K562 (cell line): ENCODE measurements at regions not wholly inside any gene's neighbourhood (a gene's known extent, or its start where the extent isn't known, plus 50 kb on each side); places are given as distances from the start of the nearest gene placed in this dataset.

ENCODE experiments used
- ATAC-seq: fragments of 200-7000 bp; cut with Tn5 transposase; 3 replicates; pipeline ENCODE4 v1.9.1; 2020; ENCODE audit warnings: moderate library complexity
- BruUV-seq: library from RNA; stranded (reverse); fragments of 400-500 nt; replicated peaks from 2 replicates; lab custom pipeline; 2021; lab: Mats Ljungman, UMichigan
- CTCF ChIA-PET: fragments of 300-600 bp; formaldehyde crosslinking; extraction: SDS; loops from one replicate; lab custom pipeline; 2021; ENCODE audit warnings: low intra/inter-chr PET ratio; lab: Yijun Ruan, JAX
- POLR2A ChIA-PET: fragments of 300-600, 350-650 bp; sonication (Branson Sonifier 250); formaldehyde crosslinking; extraction: SDS; loops from one replicate; lab custom pipeline; 2021; ENCODE audit warnings: antibody characterized with exemption, inconsistent platforms; lab: Yijun Ruan, JAX
- DNase-seq, 4 experiments: peaks; one replicate each; pipeline versions ENCODE4 v3.0.0 to v3.0.0-alpha.2; 2011 to 2018; ENCODE audit warnings: low spot score in 3 of 4, mixed read lengths in 3 of 4; ENCODE audit errors: extremely low read depth in 1 of 4
- FAIRE-seq: peaks from 2 replicates; lab custom pipeline; 2011; peaks lifted over from hg19 to GRCh38; lab: Jason Lieb, UNC
- H2AFZ ChIP-seq: 2 replicates; pipeline ENCODE4 v1.6.0; 2011; ENCODE audit warnings: low read depth, low read length, control low read depth, inconsistent platforms
- H3K27ac ChIP-seq: fragments of 200-600 bp; 3 replicates; pipeline ENCODE4 v1.8.0; 2011; ENCODE audit warnings: low read depth, mild to moderate bottlenecking, control low read depth, inconsistent platforms, low read length, moderate library complexity, mixed read lengths; ENCODE audit errors: extremely low read depth
- H3K27me3 ChIP-seq, 2 experiments: fragments of 300-600 bp in 1 of 2; 2 replicates in 1 of 2; 3 replicates in 1 of 2; pipeline versions ENCODE4 v1.6.0 to v1.8.0; 2011; ENCODE audit warnings: inconsistent platforms in 2 of 2, low read length in 2 of 2, mild to moderate bottlenecking in 1 of 2, mixed read lengths in 1 of 2, moderate library complexity in 1 of 2; ENCODE audit not compliant: control insufficient read depth in 2 of 2, insufficient read depth in 2 of 2
- H3K36me3 ChIP-seq: fragments of 300-600 bp; 3 replicates; pipeline ENCODE4 v1.8.0; 2011; ENCODE audit warnings: mild to moderate bottlenecking, low read length, inconsistent platforms; ENCODE audit not compliant: control insufficient read depth, insufficient read depth
- H3K4me1 ChIP-seq, 2 experiments: fragments of 200-600 bp in 1 of 2; replicated peaks in 1 of 2; 2 replicates in 1 of 2; 3 replicates in 1 of 2; pipeline versions ENCODE4 v1.5.1 to v1.8.0; 2011; ENCODE audit warnings: inconsistent platforms in 2 of 2, low read length in 2 of 2, mild to moderate bottlenecking in 1 of 2, mixed read lengths in 1 of 2, moderate library complexity in 1 of 2; ENCODE audit not compliant: control insufficient read depth in 2 of 2, insufficient read depth in 2 of 2
- H3K4me2 ChIP-seq: 2 replicates; pipeline ENCODE4 v1.6.1; 2011; ENCODE audit warnings: low read length, control low read depth, inconsistent platforms, mixed read lengths; ENCODE audit not compliant: insufficient read depth
- H3K4me3 ChIP-seq: fragments of 200-600 bp; sonication (generic), shearing (Covaris generic); 2 replicates; pipeline ENCODE4 v1.5.1; 2016; ENCODE audit warnings: control low read depth, inconsistent platforms
- H3K79me2 ChIP-seq: fragments of 200-600 bp; 3 replicates; pipeline ENCODE4 v1.8.0; 2011; ENCODE audit warnings: low read length, inconsistent platforms; ENCODE audit not compliant: control insufficient read depth, insufficient read depth
- H3K9ac ChIP-seq, 2 experiments: 2 replicates each; pipeline versions ENCODE4 v1.6.0 to v1.6.1; 2011; ENCODE audit warnings: low read depth in 2 of 2, low read length in 2 of 2, control low read depth in 1 of 2, inconsistent platforms in 1 of 2, mild to moderate bottlenecking in 1 of 2, mixed read lengths in 1 of 2; ENCODE audit not compliant: insufficient read depth in 1 of 2
- H3K9me1 ChIP-seq: one replicate; pipeline ENCODE4 v1.6.0; 2011; ENCODE audit warnings: inconsistent platforms, mild to moderate bottlenecking, low read length, moderate library complexity; ENCODE audit not compliant: control insufficient read depth, insufficient read depth
- H3K9me3 ChIP-seq: replicated peaks from 2 replicates; pipeline ENCODE4 v1.5.1; 2011; ENCODE audit warnings: low read depth, low read length, inconsistent platforms; ENCODE audit not compliant: control insufficient read depth, insufficient read depth
- H4K20me1 ChIP-seq: replicated peaks from 2 replicates; pipeline ENCODE4 v1.6.1; 2011; ENCODE audit warnings: low read length, inconsistent platforms, mixed read lengths; ENCODE audit not compliant: control insufficient read depth, insufficient read depth
- ARHGAP35 ChIP-seq: fragments of 450-650 bp; IDR thresholded peaks from 2 replicates; pipeline ENCODE4 v1.6.1; 2018; ENCODE audit not compliant: partially characterized antibody
- CHAMP1 ChIP-seq: fragments of 450-650 bp; IDR thresholded peaks from 2 replicates; pipeline ENCODE4 v1.6.1; 2016; ENCODE audit warnings: mild to moderate bottlenecking
- HMGXB4 ChIP-seq: sonication (generic); formaldehyde crosslinking; IDR thresholded peaks from 2 replicates; pipeline ENCODE4 v1.8.1; 2023; ENCODE audit warnings: mild to moderate bottlenecking, missing genetic modification reagents
- POLR2AphosphoS5 ChIP-seq: IDR thresholded peaks from 2 replicates; pipeline ENCODE4 v1.6.1; 2011; ENCODE audit warnings: mild to moderate bottlenecking, low read depth, low read length, moderate library complexity; ENCODE audit not compliant: control insufficient read depth, insufficient read depth
- SRF ChIP-seq, 2 experiments: fragments of 250-450, 450-650 bp in 1 of 2; sonication (Bioruptor Pico) in 1 of 2; sonication (generic) in 1 of 2; formaldehyde crosslinking; IDR thresholded peaks; 2 replicates each; pipeline versions ENCODE4 v1.5.0 to v1.5.1; 2020 to 2022; ENCODE audit warnings: mild to moderate bottlenecking in 1 of 2, missing genetic modification reagents in 1 of 2
- TCF3 ChIP-seq: sonication (generic); formaldehyde crosslinking; IDR thresholded peaks from 2 replicates; pipeline ENCODE4 v1.4.0; 2020; ENCODE audit warnings: mild to moderate bottlenecking, missing genetic modification reagents
- UBTF ChIP-seq, 2 experiments: IDR thresholded peaks; 2 replicates each; pipeline ENCODE4 v1.6.1; 2012; ENCODE audit warnings: improper control_type of control experiment in 2 of 2, low read depth in 2 of 2, low read length in 2 of 2, borderline replicate concordance in 1 of 2
- USF2 ChIP-seq: sonication (generic); formaldehyde crosslinking; IDR thresholded peaks from 2 replicates; pipeline ENCODE4 v1.5.0; 2020; ENCODE audit warnings: missing genetic modification reagents
- ZFP30 ChIP-seq: fragments of 250-450 bp; sonication (Bioruptor Pico); IDR thresholded peaks from 2 replicates; pipeline ENCODE4 v1.8.0; 2022; ENCODE audit warnings: moderate library complexity, mild to moderate bottlenecking, inconsistent platforms, borderline replicate concordance
- ZNF140 ChIP-seq: fragments of 250-450 bp; sonication (Bioruptor Pico); IDR thresholded peaks from 2 replicates; pipeline ENCODE4 v1.8.0; 2021; ENCODE audit warnings: moderate library complexity, mild to moderate bottlenecking, inconsistent platforms
- WGBS: fragments of 100-300 bp; shearing (Covaris generic); methylation state at CpG from one replicate; pipeline ENCODE4 v1.1.6; 2016; ENCODE audit warnings: low coverage, mixed read lengths; ENCODE audit not compliant: insufficient coverage; ENCODE audit errors: missing lambda C conversion rate; 5-methylcytosine and 5-hydroxymethylcytosine counted together
- in situ Hi-C: fragments of 300-500 bp; cut with MboI; formaldehyde crosslinking; loops from 4 replicates; pipeline ENCODE4 v1.15.0; 2018; ENCODE audit warnings: inconsistent platforms, mixed read lengths
- intact Hi-C: fragments of 100-400 bp; cut with micrococcal nuclease; formaldehyde crosslinking; loops from 2 replicates; pipeline ENCODE4 v1.14.2; 2022

GRCh38 chr12:84413656-84414055, 498.9 kb downstream of the SLC6A15 start:
- no peaks in the 10 kb centered on the region for H3K36me3 ChIP-seq
- no peak overlapping the region for H3K27ac ChIP-seq
- H3K27me3 ChIP-seq, result no peaks in the 10 kb centered on the region
- in situ Hi-C loops, result no loop called here
- H3K9ac ChIP-seq, result no peak overlapping the region
- POLR2A ChIA-PET, result no interaction called here
- intact Hi-C loops, result no loop called here
- no peaks in the 10 kb centered on the region for H3K4me1 ChIP-seq
- BruUV-seq, result no TSS peak
- no peaks in the 10 kb centered on the region for H4K20me1 ChIP-seq
- no peaks in the 10 kb centered on the region; the same call in 1 of the 2 replicates for H3K9me3 ChIP-seq
- FAIRE-seq (no peak), DNase-seq (no peak), ATAC-seq (no peak)
- H2AFZ ChIP-seq, result no peak overlapping the region
- WGBS, result 4% methylated on average over 2 of the region's 2 CpGs
- no peaks in the 10 kb centered on the region for H3K9me1 ChIP-seq
- H3K4me2 ChIP-seq, result no peak overlapping the region
- CTCF ChIA-PET, result no interaction called here
- H3K79me2 ChIP-seq, result no peaks in the 10 kb centered on the region
- H3K4me3 ChIP-seq, result no peak overlapping the region
- TF ChIP-seq POLR2AphosphoS5 (no peak), ARHGAP35 (no peak), USF2 (no peak), ZFP30 (CRISPR knock-in tag) (no peak), HMGXB4 (no peak), CHAMP1 (no peak), SRF (CRISPR knock-in tag; IDR thresholded peaks at IDR 0.05) (no peak), UBTF (IDR thresholded peaks at IDR 0.05; ENCODE audit: borderline replicate concordance in 1 of 2, low read depth in 2 of 2, low read length in 2 of 2) (no peak), TCF3 (CRISPR knock-in tag) (no peak), ZNF140 (CRISPR knock-in tag) (no peak)
